Middle frontal gyrus (tissue), 1 donor: ENCODE measurements at regions not wholly inside any gene's neighbourhood (a gene's known extent, or its start where the extent isn't known, plus 50 kb on each side); places are given as distances from the start of the nearest gene placed in this dataset.
"Not testable (repeated sequence)": the region's sequence is repeated elsewhere in the genome, so short reads cannot be mapped to it uniquely, and the experiment has no call there.

Source experiments
- DNase-seq: peaks from one replicate; pipeline ENCODE4 v3.0.0-alpha.2; 2015; ENCODE audit warnings: low spot score; ENCODE audit errors: extremely low spot score

DNA sequence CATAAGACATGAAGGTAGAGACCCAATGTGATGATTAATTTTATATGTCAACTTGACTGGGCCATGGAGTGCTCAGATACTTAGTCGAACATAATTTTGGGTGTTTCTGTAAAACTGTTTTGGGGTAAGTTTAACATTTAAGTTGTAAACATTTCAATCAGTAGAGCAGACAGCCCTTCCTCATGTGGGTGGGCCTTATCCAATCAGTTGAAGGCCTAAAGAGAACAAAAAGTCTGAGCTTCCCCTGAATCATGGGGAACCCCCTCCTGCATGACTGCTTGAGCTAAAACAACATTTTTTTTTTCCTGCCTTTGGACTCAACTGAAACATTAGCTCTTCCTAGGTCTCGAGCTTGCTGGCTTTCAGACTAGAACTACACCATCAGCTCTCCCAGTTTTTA lies 327.3 kb upstream of the SOX9 start:
- no peak for DNase-seq

- no peak for DNase-seq
These were observed 322.1 kb upstream of the SOX9 start for GRCh38 chr17:71798701-71799100.

GRCh38 chr17:71799657-71800056 lies 321.2 kb upstream of the SOX9 start:
- DNase-seq: no peak

DNA sequence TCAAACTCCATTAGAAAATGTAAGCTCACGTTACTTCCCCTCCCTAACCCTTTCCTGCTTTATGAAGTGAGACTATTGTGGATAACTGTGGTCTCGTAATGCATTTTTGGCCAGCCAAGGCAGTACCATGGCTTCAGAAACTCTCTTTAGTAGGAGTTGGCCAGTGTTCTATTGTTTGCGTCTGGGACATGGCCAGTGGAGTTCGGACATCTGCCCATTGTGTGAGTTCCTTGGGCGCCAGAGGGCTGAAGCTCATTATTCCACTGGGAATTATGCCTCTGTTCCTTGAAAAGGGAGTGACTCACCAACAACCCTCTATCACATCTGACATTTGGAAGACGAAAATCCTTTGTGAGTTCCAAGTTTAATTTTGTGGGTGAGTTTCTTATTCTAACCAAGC lies 319.5 kb upstream of the SOX9 start:
- DNase-seq: no peak

DNA sequence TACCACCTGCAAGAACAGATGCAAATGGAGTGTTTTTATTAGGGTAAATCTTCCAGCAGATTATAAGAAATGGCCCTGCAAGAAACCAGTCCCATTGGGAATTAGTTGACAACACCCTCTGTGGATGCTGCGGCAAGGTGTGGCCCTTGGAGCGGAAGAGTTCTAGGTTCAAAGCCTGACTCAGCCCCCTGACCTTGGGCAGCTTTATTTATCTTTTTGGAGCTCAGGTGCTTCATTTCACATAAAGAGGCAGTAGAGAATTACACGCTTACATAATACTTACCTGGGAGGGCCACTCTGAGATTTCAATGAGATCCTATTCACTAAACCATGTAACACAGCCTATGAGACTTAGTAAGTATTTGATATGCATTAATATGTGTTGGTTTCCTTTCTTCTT lies 318.2 kb upstream of the SOX9 start:
- DNase-seq: no peak

DNA sequence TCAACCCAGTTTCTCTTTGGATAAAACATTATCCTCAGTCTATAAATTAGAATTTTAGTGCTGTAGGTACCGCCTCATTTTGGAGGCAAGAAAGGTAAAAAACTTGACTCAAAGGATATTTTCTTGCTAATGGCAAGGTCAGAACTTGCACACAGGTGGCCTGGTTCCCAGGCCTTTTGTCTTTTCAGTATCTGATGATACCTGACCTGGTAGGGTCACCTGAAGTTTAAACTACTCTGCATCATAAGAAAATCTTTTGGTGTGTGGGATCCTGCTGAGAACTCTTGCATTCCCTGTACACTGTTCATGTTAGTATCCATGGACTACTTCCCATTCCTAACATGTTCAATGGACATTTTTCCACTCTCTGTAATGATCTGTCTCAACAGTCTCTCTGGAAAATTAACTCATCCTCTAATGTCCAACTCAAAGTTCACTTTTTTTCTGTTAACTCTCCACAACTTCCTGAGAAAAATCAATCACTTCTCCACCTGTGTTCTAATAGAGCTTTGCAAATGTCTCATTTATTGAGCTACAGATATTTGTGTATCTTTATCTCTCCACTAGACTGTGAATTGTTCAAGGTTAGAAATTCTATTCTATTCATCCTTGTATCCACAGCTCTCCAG lies 317.1 kb upstream of the SOX9 start:
- no peak for DNase-seq

GRCh38 chr17:71809537-71809936 lies 311.3 kb upstream of the SOX9 start:
- no peak for DNase-seq

- not testable (repeated sequence) for DNase-seq
These were observed 307.0 kb upstream of the SOX9 start for GRCh38 chr17:71813861-71814260.

DNA sequence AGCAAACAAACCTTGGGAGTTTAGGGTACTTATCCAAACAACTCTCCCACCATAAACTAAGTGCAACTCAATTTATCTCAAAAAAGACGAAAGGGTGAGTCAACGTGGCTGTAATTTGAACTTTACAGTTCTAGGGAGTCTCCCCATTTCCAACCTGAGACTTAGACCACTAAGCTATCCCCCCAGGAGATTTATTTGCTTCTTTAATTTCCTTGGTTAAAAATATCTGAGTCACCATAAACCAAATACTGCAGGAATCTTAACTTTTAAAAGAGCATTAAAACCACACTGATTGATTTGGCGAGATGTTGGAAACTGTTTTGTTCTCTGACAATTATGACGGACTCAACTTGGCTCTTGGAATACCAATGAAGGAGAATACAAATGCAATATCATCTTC lies 299.3 kb upstream of the SOX9 start:
- no peak for DNase-seq

DNA sequence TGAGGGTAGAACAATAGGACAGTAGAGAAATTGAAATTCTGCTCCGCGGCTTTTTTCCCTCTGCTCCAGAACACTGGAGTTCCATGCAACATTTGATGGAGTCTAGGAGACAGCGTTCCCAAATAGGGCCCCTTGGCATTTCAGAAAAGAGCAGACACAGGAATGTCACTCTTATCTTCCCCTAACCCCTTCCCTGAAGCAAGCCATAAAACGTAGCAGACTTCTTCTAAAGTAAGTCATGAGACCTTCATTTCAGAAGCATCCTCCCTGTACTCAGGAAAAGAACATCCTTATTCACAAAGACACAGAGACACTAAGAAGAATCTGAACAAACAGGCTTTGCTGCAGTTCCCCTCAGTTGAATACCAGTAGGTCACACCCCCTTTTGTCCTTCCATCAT lies 296.1 kb upstream of the SOX9 start:
- no peak for DNase-seq

GRCh38 chr17:71825687-71826086 lies 295.1 kb upstream of the SOX9 start:
- no peak for DNase-seq

DNA sequence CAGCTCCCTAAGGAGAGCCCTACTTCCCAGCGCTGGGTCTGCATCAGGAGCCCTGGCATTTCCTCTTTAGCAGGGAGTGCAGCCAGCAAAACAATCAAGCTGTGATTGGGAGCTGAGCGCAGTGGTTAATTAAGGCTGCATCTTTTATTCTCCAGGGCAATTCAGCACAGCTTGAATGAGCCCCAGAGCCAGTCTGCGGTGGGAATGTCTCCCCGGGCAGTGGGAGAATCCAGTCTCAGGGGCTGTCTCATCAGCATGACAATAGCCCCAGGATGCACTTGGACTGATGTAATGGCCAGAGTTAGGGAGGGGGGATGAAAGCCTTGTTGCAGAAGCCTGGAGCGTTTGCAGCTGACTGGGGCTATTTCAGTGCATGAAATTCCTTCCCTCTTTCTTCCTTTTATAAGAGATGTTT lies 292.6 kb upstream of the SOX9 start:
- peak; percentile 59 for DNase-seq

GRCh38 chr17:71830866-71831265 lies 290.0 kb upstream of the SOX9 start:
- no peak for DNase-seq

DNA sequence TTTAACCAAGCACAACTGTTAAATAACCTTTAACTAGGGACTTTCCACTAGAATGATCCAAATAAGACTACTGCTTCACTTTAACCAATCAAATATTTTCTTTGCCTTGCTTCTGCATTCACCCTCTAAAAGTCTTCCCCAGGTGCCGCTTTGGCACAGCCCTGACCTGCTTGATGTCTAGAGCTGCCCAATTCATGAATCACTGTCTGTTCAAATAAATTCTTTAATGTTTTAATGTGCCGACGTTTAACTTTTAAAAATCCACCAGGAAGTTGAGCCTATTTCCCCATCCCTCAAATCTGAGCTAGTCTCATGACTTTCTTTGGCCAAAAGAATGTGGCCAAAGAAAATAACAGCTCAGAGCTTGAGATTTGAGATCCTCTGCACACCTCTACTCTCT lies 277.8 kb upstream of the SOX9 start:
- no peak for DNase-seq

DNA sequence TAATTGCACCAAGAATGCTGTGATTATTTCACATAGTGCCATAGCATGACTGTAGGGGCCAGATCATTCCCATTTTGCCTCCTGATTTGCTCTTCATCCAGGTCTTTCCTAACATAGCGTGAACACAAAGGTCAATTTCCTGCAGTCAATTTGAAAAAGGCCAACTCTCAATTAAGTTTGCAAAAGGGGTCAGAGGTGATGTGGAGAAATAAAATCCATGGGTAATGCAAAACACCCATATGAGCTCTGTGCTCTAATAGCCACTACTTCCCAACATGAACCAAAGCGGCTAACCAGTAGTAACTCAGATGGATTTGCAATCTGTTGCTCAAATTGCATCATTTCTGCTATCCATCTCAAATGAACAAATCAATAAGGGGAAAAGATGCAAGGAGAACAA lies 275.5 kb upstream of the SOX9 start:
- no peak for DNase-seq

- DNase-seq: no peak
These were observed 274.2 kb upstream of the SOX9 start for GRCh38 chr17:71846561-71847110.

GRCh38 chr17:71849783-71850768 lies 270.7 kb upstream of the SOX9 start:
- no peak for DNase-seq

DNA sequence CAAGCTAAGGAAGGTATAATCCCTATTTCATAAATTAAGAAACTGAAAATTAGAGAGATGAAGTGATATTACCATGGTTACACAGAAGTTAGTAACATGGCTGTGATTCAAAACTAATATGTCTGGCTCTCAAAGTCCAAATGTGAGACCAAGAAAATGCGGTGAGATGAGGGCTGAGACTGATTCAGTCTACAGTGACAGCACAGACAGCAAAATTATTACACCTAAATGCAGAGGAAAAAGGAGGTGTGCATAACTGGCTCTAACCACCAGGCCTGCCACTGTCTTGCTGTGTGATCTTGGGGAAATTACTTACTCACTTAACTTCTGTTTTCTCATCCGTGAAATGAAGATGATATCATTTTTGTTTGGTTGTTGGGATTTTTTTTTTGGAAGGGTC lies 270.0 kb upstream of the SOX9 start:
- DNase-seq: no peak

DNA sequence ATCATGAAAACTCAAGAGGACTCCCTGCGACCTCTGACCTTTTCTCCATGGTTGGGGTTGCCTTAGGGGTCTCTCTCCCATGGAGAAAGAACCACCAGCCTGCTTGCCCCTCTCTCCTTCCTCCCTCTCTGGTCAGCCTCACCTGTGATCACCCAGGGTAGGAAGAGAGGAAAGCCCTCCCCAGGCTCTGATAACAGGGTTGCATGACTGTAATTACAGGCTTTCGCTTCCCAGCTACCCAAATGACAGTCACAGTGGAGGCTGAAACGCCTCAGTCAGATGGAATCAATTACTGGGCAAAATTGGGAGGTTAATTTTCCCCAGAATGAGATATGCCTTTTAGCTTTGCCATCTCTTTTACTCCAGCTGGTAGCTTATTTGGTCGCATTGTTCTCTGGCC lies 265.8 kb upstream of the SOX9 start:
- no peak for DNase-seq

DNA sequence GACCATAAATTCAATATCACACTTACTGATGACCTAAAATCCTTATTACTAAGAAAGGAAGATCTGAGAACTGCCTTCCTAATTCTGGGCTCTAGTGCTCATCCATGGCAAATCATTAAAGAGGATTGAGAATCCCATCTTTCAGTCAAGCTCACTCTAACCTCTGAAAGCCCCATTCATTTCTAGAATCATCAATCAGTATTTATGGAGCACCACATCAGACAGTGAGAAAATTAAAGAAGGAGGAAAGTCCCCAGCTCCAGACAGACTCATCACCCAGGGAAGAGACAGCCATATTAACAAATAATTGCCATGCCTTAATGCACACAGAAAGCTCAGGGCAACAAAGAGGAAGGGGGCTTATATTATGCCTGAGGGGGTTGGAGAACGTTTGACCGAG lies 256.1 kb upstream of the SOX9 start:
- DNase-seq: no peak

DNA sequence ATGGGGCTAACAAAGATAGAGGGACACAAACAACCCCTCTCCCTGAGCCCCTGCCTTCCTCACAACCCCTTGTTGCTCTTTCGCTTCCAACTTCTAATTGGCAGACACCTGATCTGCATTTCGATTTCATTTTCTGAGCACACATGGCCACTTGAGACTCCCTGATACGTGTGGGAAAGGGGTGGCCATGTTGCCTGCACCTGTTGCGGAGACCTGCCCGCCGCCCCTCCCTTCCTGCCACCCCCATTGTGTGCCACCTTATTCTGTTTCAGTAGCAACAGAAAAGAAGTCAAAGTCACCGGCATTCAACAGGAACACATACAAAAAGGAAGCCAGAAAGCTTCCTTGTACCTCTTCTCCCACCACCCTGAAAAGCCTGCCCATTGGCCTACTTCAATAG lies 254.7 kb upstream of the SOX9 start:
- no peak for DNase-seq

DNA sequence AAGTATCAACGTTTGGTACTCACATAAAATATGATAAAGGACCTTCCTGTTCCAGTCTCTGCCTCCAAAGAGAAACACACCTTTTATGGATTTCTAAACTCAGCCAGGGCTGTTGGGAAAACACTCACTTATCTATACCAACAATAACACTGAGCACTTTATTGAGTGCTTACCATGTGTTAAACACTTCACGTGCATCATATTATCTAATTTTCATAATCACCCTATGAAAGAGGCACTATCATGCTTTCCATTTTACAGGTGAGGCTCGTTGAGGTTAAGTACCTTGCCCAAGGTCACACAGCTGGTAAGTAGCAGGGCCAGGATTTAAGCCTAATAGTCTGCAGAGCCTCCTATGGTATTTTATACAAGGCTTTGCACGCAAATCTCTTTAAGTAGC lies 251.5 kb upstream of the SOX9 start:
- DNase-seq: no peak
